ENCODE measurements at regions not wholly inside any gene's neighbourhood (a gene's known extent, or its start where the extent isn't known, plus 50 kb on each side); places are given as distances from the start of the nearest gene placed in this dataset.
"Not testable (repeated sequence)": the region's sequence is repeated elsewhere in the genome, so short reads cannot be mapped to it uniquely, and the experiment has no call there.

- POLR2A ChIA-PET, result no interaction called here
- CTCF ChIA-PET, result no interaction called here
- Mint-ChIP-seq H3K36me3 (no peaks in the 10 kb centered on the region), H3K27ac (no peak overlapping the region), H3K4me3 (no peak overlapping the region), H3K4me1 (ENCODE audit: low read depth) (no peaks in the 10 kb centered on the region), H3K27me3 (no peaks in the 10 kb centered on the region), H3K9me3 (peaks cover 6% of the 10 kb centered on the region)
- intact Hi-C loops (cut with micrococcal nuclease), result no loop called here
- no peak for DNase-seq
Measured at GRCh38 chr11:97028836-97029406, 639.1 kb downstream of the JRKL start.

DNA sequence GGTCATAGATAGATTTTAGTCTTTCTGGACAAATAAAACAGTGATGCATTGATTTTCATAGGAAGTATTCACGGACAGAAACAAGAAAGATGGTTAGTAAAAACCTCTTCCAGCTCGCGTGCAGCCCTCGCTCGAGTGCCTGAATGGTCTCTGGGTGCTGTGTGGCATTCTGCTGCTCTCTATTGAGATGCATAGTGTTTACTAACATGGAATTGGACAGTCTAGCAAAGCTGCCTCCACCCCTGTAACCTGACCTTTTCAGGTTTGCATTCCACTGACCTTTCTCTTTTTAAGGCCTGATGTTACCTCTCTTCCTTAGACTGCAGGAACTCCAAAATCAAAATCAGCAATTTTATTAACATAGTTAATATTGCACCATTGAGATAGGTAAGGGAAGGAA is 643.4 kb downstream of the JRKL start:
- Mint-ChIP-seq H3K36me3 (no peaks in the 10 kb centered on the region), H3K27ac (no peak overlapping the region), H3K4me1 (ENCODE audit: low read depth) (no peaks in the 10 kb centered on the region), H3K27me3 (no peaks in the 10 kb centered on the region), H3K9me3 (peaks cover 2% of the 10 kb centered on the region), H3K4me3 (no peak overlapping the region)
- intact Hi-C loops (cut with micrococcal nuclease), result no loop called here
- no peak for DNase-seq
- CTCF ChIA-PET, result no interaction called here
- POLR2A ChIA-PET, result no interaction called here

GRCh38 chr11:97048481-97048880 is 658.7 kb downstream of the JRKL start:
- H3K9me3 Mint-ChIP-seq, result peaks cover 4% of the 10 kb centered on the region
- ChIA-PET POLR2A (no interaction called here), CTCF (no interaction called here)
- no peaks in the 10 kb centered on the region for H3K36me3 Mint-ChIP-seq
- no peak for DNase-seq
- intact Hi-C loops (cut with micrococcal nuclease), result no loop called here
- H3K27ac Mint-ChIP-seq, result no peak overlapping the region
- no peaks in the 10 kb centered on the region for H3K27me3 Mint-ChIP-seq
- no peaks in the 10 kb centered on the region for H3K4me1 Mint-ChIP-seq (ENCODE audit: low read depth)
- no peak overlapping the region for H3K4me3 Mint-ChIP-seq

DNA sequence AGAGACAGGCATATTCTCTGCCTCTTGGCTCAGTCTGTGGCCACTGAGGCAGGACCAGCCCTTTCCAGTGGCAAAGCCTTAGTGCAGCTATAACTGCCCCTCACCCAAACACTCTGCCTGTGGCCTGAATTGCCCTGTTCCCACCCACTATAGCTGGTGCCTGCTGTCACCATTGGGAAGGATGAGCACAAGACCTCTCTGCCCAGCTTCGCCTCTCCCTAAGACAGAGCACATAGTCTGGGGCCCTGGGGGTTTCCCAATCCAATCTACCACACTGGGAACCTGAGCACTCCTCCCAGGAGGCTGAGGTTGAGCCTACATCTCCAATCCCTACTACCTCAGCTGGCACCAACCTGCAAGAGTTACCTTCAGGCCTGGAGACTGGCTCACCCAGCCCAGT is 670.4 kb downstream of the JRKL start:
- ChIA-PET CTCF (no interaction called here), POLR2A (no interaction called here)
- H3K27me3 Mint-ChIP-seq, result no peaks in the 10 kb centered on the region
- peaks cover 26% of the 10 kb centered on the region for H3K9me3 Mint-ChIP-seq
- intact Hi-C loops (cut with micrococcal nuclease), result no loop called here
- H3K36me3 Mint-ChIP-seq, result no peaks in the 10 kb centered on the region
- no peaks in the 10 kb centered on the region for H3K4me1 Mint-ChIP-seq (ENCODE audit: low read depth)
- no peak for DNase-seq
- H3K4me3 Mint-ChIP-seq, result no peak overlapping the region
- H3K27ac Mint-ChIP-seq, result no peak overlapping the region

DNA sequence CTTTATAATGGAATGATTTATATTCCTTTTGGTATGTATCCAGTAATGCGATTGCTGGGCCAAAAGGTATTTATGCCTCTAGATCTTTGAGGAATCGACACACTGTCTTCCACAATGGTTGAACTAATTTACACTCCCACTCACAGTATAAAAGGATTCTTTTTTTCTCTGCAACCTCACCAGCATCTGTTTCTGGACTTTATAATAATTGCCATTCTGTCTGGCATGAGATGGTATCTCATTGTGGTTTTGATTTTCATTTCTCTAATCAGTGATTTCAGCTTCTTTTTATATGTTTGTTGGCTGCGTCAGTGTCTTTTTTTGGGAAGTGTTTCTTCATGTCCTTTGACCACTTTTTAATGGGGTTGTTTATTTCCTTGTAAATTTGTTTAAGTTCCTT is 679.3 kb downstream of the JRKL start:
- POLR2A ChIA-PET, result no interaction called here
- Mint-ChIP-seq H3K27ac (no peak overlapping the region), H3K36me3 (no peaks in the 10 kb centered on the region), H3K27me3 (no peaks in the 10 kb centered on the region), H3K4me1 (ENCODE audit: low read depth) (no peaks in the 10 kb centered on the region), H3K9me3 (peaks cover 47% of the 10 kb centered on the region), H3K4me3 (no peak overlapping the region)
- intact Hi-C loops (cut with micrococcal nuclease), result no loop called here
- CTCF ChIA-PET, result no interaction called here
- DNase-seq, result no peak

GRCh38 chr11:97072420-97072819 is 682.6 kb downstream of the JRKL start:
- no peak for DNase-seq
- no peak overlapping the region for H3K4me3 Mint-ChIP-seq
- H3K9me3 Mint-ChIP-seq, result peaks cover 49% of the 10 kb centered on the region
- ChIA-PET POLR2A (no interaction called here), CTCF (no interaction called here)
- H3K4me1 Mint-ChIP-seq (ENCODE audit: low read depth), result no peaks in the 10 kb centered on the region
- no peaks in the 10 kb centered on the region for H3K27me3 Mint-ChIP-seq
- no peak overlapping the region for H3K27ac Mint-ChIP-seq
- no peaks in the 10 kb centered on the region for H3K36me3 Mint-ChIP-seq
- intact Hi-C loops (cut with micrococcal nuclease), result no loop called here

DNA sequence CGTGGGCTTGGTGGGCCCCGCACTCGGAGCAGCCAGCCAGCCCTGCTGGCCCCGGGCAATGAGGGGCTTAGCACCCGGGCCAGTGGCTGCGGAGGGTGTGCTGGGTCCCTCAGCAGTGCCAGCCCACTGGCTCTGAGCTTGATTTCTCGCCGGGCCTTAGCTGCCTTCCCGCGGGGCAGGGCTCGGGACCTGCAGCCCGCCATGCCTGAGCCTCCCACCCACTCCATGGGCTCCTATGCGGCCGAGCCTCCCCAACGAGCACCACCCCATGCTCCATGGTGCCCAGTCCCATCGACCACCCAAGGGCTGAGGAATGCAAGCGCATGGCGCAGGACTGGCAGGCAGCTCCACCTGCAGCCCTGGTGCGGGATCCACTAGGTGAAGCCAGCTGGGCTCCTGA is 686.9 kb downstream of the JRKL start:
- H3K36me3 Mint-ChIP-seq; H3K4me1 Mint-ChIP-seq (ENCODE audit: low read depth); intact Hi-C loops (cut with micrococcal nuclease); H3K27ac Mint-ChIP-seq; DNase-seq; H3K4me3 Mint-ChIP-seq; POLR2A ChIA-PET; CTCF ChIA-PET; H3K27me3 Mint-ChIP-seq: not testable (repeated sequence)
- H3K9me3 Mint-ChIP-seq, result peaks cover 33% of the 10 kb centered on the region

DNA sequence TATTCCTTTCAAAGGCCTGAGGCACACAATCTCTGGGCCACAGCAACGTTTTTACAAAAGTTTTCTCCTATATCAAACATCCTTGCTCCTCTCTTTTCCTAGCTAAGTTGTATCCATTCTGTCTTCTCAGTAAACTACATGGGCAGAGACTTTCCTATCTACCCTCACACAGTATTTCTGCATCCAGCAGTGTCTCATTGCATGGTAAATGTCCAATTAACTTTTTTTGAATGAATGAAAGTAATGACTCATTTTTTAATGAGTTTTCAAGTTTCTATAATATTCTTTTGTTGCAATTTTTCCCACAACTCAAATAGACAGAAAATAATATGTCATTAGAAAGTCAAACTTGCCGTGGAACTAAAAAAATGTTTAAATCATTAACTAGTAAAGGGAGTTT is 688.6 kb downstream of the JRKL start:
- no peaks in the 10 kb centered on the region for H3K36me3 Mint-ChIP-seq
- H3K4me3 Mint-ChIP-seq, result no peak overlapping the region
- peaks cover 15% of the 10 kb centered on the region for H3K9me3 Mint-ChIP-seq
- no peaks in the 10 kb centered on the region for H3K27me3 Mint-ChIP-seq
- no peak overlapping the region for H3K27ac Mint-ChIP-seq
- DNase-seq, result no peak
- intact Hi-C loops (cut with micrococcal nuclease), result no loop called here
- POLR2A ChIA-PET, result no interaction called here
- CTCF ChIA-PET, result no interaction called here
- H3K4me1 Mint-ChIP-seq (ENCODE audit: low read depth), result no peaks in the 10 kb centered on the region

DNA sequence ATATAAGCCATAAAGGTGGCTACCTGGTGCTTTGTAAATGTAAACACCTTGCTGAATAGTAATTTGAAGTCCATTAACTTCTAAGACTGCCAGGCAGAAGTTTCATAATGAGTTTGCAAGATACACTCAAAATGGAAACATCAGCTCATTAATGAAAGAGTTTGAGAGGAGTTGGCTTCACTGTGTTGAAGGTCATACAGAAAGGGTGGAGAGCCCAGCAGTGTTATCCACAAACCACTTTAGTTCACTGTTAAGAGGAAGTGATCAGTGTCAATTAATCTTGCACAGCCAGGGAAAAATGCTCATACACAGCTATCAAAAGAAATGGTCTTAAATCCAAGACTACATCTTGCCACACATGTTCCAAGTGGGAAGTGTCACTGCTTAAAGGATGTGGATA is 689.4 kb downstream of the JRKL start:
- Mint-ChIP-seq H3K4me3 (no peak overlapping the region), H3K27ac (no peak overlapping the region), H3K9me3 (peaks cover 8% of the 10 kb centered on the region), H3K27me3 (no peaks in the 10 kb centered on the region), H3K4me1 (ENCODE audit: low read depth) (no peaks in the 10 kb centered on the region), H3K36me3 (no peaks in the 10 kb centered on the region)
- intact Hi-C loops (cut with micrococcal nuclease), result no loop called here
- CTCF ChIA-PET, result interaction anchor here (0.6 kb wide), 1 partner anchor 26 kb away, joined by 3 read pairs; no protein-coding TSS in a partner anchor
- no peak for DNase-seq
- POLR2A ChIA-PET, result no interaction called here

DNA sequence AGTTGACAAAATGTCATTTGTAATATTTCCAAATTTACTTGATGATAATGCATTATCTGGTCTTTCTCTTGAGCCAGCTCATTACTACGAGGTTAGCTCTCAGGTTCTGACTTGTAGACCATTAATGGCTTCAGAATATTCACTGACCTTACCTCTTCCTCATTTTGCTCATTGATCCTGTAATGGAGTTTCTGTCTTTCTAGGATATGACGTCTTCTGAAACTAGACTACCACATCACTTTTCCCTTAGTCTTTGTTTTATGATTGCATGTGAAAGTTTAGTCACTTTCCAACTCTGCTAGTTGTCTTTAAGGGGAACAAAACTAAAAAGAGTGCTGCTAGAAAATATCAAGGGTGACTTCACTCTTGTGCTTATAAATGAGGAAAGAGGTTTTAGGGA is 697.6 kb downstream of the JRKL start:
- ChIA-PET CTCF (no interaction called here), POLR2A (no interaction called here)
- no peaks in the 10 kb centered on the region for H3K4me1 Mint-ChIP-seq (ENCODE audit: low read depth)
- no peaks in the 10 kb centered on the region for H3K27me3 Mint-ChIP-seq
- H3K9me3 Mint-ChIP-seq, result peaks cover 4% of the 10 kb centered on the region
- H3K4me3 Mint-ChIP-seq, result no peak overlapping the region
- H3K27ac Mint-ChIP-seq, result no peak overlapping the region
- no peak for DNase-seq
- no peaks in the 10 kb centered on the region for H3K36me3 Mint-ChIP-seq
- intact Hi-C loops (cut with micrococcal nuclease), result no loop called here

GRCh38 chr11:97092823-97093222 is 703.0 kb downstream of the JRKL start:
- H3K27me3 Mint-ChIP-seq, result no peaks in the 10 kb centered on the region
- peaks cover 8% of the 10 kb centered on the region for H3K9me3 Mint-ChIP-seq
- no peak overlapping the region for H3K27ac Mint-ChIP-seq
- no peak overlapping the region for H3K4me3 Mint-ChIP-seq
- H3K4me1 Mint-ChIP-seq (ENCODE audit: low read depth), result no peaks in the 10 kb centered on the region
- CTCF ChIA-PET, result no interaction called here
- intact Hi-C loops (cut with micrococcal nuclease), result no loop called here
- DNase-seq, result no peak
- no peaks in the 10 kb centered on the region for H3K36me3 Mint-ChIP-seq
- POLR2A ChIA-PET, result no interaction called here

GRCh38 chr11:97102180-97102579 is 712.4 kb downstream of the JRKL start:
- peaks cover 15% of the 10 kb centered on the region for H3K9me3 Mint-ChIP-seq
- H3K4me1 Mint-ChIP-seq (ENCODE audit: low read depth); H3K4me3 Mint-ChIP-seq; H3K27me3 Mint-ChIP-seq; H3K27ac Mint-ChIP-seq; DNase-seq; H3K36me3 Mint-ChIP-seq; CTCF ChIA-PET; intact Hi-C loops (cut with micrococcal nuclease); POLR2A ChIA-PET: not testable (repeated sequence)

DNA sequence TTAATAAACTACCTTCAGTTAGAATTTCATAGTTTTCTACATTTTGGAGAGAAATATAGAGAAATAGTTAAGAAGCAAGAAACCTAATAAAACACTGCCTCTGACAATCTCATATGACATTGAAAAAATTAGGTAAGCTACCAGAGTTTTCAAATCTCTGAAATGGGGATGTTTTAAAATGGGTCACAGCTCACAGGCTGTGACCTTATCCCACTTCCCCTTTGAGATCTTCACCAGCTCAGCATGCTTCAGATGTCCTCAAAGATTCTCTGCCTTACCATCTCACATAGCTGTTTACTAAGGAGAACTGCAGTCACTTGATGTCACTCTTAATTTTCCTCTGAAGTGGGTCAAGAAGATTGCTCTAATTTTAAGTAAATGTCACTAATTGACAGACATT is 717.8 kb downstream of the JRKL start:
- intact Hi-C loops (cut with micrococcal nuclease), result no loop called here

DNA sequence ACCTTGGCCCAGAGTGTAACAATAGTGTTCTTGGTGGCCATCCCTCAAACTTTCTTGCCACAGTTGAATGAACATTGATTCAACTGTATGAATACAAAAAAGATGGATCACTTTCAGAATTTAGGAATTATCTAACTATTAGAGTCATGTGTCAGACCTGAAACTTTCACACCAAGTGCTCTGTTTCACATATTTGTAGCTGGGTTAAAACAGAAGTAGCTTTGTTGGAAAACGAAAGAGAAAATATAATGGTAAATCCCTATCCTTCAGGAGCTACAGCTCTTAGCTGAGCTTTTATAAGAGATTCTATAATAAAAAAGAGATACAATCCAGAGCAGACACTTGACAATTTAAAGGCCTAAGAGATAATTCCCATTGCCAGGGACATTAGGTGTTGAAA is 719.3 kb downstream of the JRKL start:
- intact Hi-C loops (cut with micrococcal nuclease), result no loop called here
- no peak for DNase-seq
- no peaks in the 10 kb centered on the region for H3K27me3 Mint-ChIP-seq
- H3K4me3 Mint-ChIP-seq, result no peak overlapping the region
- peaks cover 4% of the 10 kb centered on the region for H3K9me3 Mint-ChIP-seq
- no peaks in the 10 kb centered on the region for H3K4me1 Mint-ChIP-seq (ENCODE audit: low read depth)
- no peak overlapping the region for H3K27ac Mint-ChIP-seq
- H3K36me3 Mint-ChIP-seq, result no peaks in the 10 kb centered on the region
- ChIA-PET CTCF (interaction anchor here (0.5 to 0.8 kb wide), 2 partner anchors 14 to 170 kb away, joined by 3 to 5 read pairs; no protein-coding TSS in a partner anchor), POLR2A (no interaction called here)

More for the DNA sequence above, 717.8 kb downstream of the JRKL start:
- ChIA-PET POLR2A (no interaction called here), CTCF (no interaction called here)
- Mint-ChIP-seq H3K27ac (no peak overlapping the region), H3K9me3 (peaks cover 12% of the 10 kb centered on the region), H3K36me3 (no peaks in the 10 kb centered on the region), H3K4me3 (no peak overlapping the region), H3K27me3 (no peaks in the 10 kb centered on the region), H3K4me1 (ENCODE audit: low read depth) (no peaks in the 10 kb centered on the region)
- no peak for DNase-seq

All from activated CD4-positive, alpha-beta memory T cell treated with anti-CD3 and anti-CD28 coated beads for 36 hours (primary cell).